Keratinocyte (primary cell): ENCODE measurements at regions not wholly inside any gene's neighbourhood (a gene's known extent, or its start where the extent isn't known, plus 50 kb on each side); places are given as distances from the start of the nearest gene placed in this dataset.

ENCODE experiments used
- EZH2 ChIP-seq: IDR thresholded peaks from one replicate; pipeline ENCODE4 v1.6.1; 2012; ENCODE audit warnings: inconsistent platforms, mild to moderate bottlenecking, low read length, moderate library complexity
- TF ChIP-seq, protein P1 (sequence below), 3 experiments: IDR thresholded peaks in 1 of 3; conservative IDR thresholded peaks in 1 of 3; optimal IDR thresholded peaks in 1 of 3; 2 replicates in 2 of 3; 3 replicates in 1 of 3; pipeline versions ENCODE3 to v1.5.1; 2011; ENCODE audit warnings: low read length in 3 of 3, mild to moderate bottlenecking in 3 of 3, moderate library complexity in 2 of 3, control low read depth in 1 of 3, inconsistent platforms in 1 of 3; ENCODE audit not compliant: insufficient read depth in 2 of 3; ENCODE audit errors: extremely low read depth in 1 of 3

DNA sequence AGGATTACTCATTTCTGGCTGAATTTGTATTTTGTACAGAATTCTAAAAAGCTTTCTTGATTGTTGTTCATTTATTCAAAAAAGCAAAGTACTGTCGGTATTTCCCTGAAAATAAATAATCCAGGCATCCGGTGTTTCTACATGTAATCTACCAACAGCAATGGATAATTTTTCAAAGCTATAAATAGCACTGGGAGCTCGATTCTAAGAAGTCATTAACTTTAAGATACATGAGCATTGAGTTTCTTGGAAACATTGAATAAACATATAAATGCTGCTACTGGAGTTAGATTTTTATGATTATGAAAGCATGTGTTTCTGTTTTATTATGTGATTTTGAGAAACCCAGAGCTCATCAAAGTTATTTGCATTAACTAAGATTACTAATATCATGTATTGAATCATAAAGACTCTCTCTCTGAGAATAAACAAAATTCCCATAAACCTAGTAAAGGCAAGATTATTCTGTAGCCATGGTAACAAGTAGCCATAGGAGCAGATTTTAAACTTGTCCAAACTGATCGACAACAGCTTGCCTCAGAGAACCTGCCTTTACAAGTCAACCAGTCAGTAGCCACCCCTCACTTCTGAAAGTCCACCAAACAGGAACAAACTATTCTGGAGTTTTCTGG is 197.0 kb downstream of the DRD1 start:
- TF ChIP-seq, protein P1, sequence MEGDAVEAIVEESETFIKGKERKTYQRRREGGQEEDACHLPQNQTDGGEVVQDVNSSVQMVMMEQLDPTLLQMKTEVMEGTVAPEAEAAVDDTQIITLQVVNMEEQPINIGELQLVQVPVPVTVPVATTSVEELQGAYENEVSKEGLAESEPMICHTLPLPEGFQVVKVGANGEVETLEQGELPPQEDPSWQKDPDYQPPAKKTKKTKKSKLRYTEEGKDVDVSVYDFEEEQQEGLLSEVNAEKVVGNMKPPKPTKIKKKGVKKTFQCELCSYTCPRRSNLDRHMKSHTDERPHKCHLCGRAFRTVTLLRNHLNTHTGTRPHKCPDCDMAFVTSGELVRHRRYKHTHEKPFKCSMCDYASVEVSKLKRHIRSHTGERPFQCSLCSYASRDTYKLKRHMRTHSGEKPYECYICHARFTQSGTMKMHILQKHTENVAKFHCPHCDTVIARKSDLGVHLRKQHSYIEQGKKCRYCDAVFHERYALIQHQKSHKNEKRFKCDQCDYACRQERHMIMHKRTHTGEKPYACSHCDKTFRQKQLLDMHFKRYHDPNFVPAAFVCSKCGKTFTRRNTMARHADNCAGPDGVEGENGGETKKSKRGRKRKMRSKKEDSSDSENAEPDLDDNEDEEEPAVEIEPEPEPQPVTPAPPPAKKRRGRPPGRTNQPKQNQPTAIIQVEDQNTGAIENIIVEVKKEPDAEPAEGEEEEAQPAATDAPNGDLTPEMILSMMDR (optimal IDR thresholded peaks at IDR 0.05 in 1 of 3, IDR thresholded peaks at IDR 0.05 in 1 of 3, conservative IDR thresholded peaks at IDR 0.05 in 1 of 3; ENCODE audit: extremely low read depth in 1 of 3, insufficient read depth in 2 of 3, low read length in 3 of 3): no peak
- TF ChIP-seq EZH2: no peak
